ENCODE measurements at regions not wholly inside any gene's neighbourhood (a gene's known extent, or its start where the extent isn't known, plus 50 kb on each side); places are given as distances from the start of the nearest gene placed in this dataset.
"Not testable (repeated sequence)": the region's sequence is repeated elsewhere in the genome, so short reads cannot be mapped to it uniquely, and the experiment has no call there.

- no peak overlapping the region for H3K4me3 ChIP-seq (replicated peaks in 1 of 2; ENCODE audit: low read depth in 2 of 2, low read length in 2 of 2)
- no peak for DNase-seq (ENCODE audit: low read depth in 2 of 2)
- TF ChIP-seq CTCF (IDR thresholded peaks at IDR 0.05; ENCODE audit: low read depth, low read length): no peak
These were observed 110.8 kb downstream of the PWWP3B start for GRCh38 chrX:106278951-106279350.

- no peak for TF ChIP-seq CTCF (IDR thresholded peaks at IDR 0.05; ENCODE audit: low read depth, low read length)
- no peak overlapping the region for H3K4me3 ChIP-seq (replicated peaks in 1 of 2; ENCODE audit: low read depth in 2 of 2, low read length in 2 of 2)
These were observed 113.3 kb downstream of the PWWP3B start for GRCh38 chrX:106281383-106281782.

GRCh38 chrX:106283841-106284240 is 115.7 kb downstream of the PWWP3B start:
- TF ChIP-seq CTCF (IDR thresholded peaks at IDR 0.05; ENCODE audit: low read depth, low read length): no peak
- H3K4me3 ChIP-seq (replicated peaks in 1 of 2; ENCODE audit: low read depth in 2 of 2, low read length in 2 of 2): no peak overlapping the region
- no peak for DNase-seq (ENCODE audit: low read depth in 2 of 2)

More at GRCh38 chrX:106281383-106281782, 113.3 kb downstream of the PWWP3B start:
- no peak for DNase-seq (ENCODE audit: low read depth in 2 of 2)

- no peak overlapping the region for H3K4me3 ChIP-seq (replicated peaks in 1 of 2; ENCODE audit: low read depth in 2 of 2, low read length in 2 of 2)
- DNase-seq (ENCODE audit: low read depth in 2 of 2): no peak
- TF ChIP-seq CTCF (IDR thresholded peaks at IDR 0.05; ENCODE audit: low read depth, low read length): no peak
These were observed 116.4 kb downstream of the PWWP3B start for GRCh38 chrX:106284431-106285025.

DNA sequence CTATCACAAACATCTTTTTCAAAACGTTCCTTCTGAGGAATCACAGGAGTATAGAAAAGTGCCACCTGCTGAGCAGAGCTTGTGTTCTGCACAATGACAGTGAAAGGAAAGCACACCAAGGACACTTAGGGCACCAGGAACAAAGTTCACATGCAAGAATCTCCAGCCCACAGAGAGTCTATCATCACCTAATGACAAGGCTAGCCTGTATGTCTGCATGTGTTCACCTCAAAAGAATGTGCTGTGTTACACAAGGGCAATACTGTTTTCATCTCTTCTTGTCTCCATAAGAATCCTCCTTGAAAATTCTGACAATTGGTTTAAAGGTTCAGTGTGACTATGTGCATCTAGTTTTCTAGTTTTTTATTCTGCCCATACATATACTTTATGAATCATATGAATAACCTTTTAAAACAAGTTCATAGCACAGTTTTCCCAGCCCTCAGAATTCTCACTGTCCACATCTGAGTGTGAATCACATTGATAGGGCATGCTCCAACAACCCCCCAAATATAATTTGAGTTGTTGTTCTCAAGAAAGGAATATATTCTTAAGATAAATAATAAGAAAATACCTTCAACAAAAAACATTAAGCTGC is 118.0 kb downstream of the PWWP3B start:
- no peak for TF ChIP-seq CTCF (IDR thresholded peaks at IDR 0.05; ENCODE audit: low read depth, low read length)
- H3K4me3 ChIP-seq (replicated peaks in 1 of 2; ENCODE audit: low read depth in 2 of 2, low read length in 2 of 2): no peak overlapping the region
- DNase-seq (ENCODE audit: low read depth in 2 of 2): peak; percentile 43 to 55

- DNase-seq (ENCODE audit: low read depth in 2 of 2); H3K4me3 ChIP-seq (replicated peaks in 1 of 2; ENCODE audit: low read depth in 2 of 2, low read length in 2 of 2): not testable (repeated sequence)
These were observed 122.7 kb downstream of the PWWP3B start for GRCh38 chrX:106290778-106291177.

GRCh38 chrX:106291779-106292390 is 123.8 kb downstream of the PWWP3B start:
- not testable (repeated sequence) for H3K4me3 ChIP-seq (replicated peaks in 1 of 2; ENCODE audit: low read depth in 2 of 2, low read length in 2 of 2); DNase-seq (ENCODE audit: low read depth in 2 of 2)
